GM18909 (cell line): ENCODE measurements at regions not wholly inside any gene's neighbourhood (a gene's known extent, or its start where the extent isn't known, plus 50 kb on each side); places are given as distances from the start of the nearest gene placed in this dataset.
"Not testable (repeated sequence)": the region's sequence is repeated elsewhere in the genome, so short reads cannot be mapped to it uniquely, and the experiment has no call there.

Experiments
- ATAC-seq: cut with Tn5 transposase; IDR thresholded peaks from one replicate; pipeline ENCODE4 v1.9.1; 2021; ENCODE audit warnings: mild to moderate bottlenecking; ENCODE audit not compliant: unreplicated experiment, poor library complexity

- ATAC-seq: peak; percentile 99
These were observed 225.3 kb upstream of the EPHA3 start for GRCh38 chr3:88882121-88882520.

- not testable (repeated sequence) for ATAC-seq
These were observed 220.8 kb upstream of the EPHA3 start for GRCh38 chr3:88886624-88887023.

- ATAC-seq: no peak
These were observed 211.4 kb upstream of the EPHA3 start for GRCh38 chr3:88896026-88896425.

- ATAC-seq: no peak
These were observed 195.0 kb upstream of the EPHA3 start for GRCh38 chr3:88912294-88912877.

GRCh38 chr3:88918841-88919240 lies 188.6 kb upstream of the EPHA3 start:
- no peak for ATAC-seq

GRCh38 chr3:88921986-88922385 lies 185.4 kb upstream of the EPHA3 start:
- ATAC-seq: no peak

GRCh38 chr3:88926221-88926620 lies 181.2 kb upstream of the EPHA3 start:
- no peak for ATAC-seq

- ATAC-seq: no peak
These were observed 176.8 kb upstream of the EPHA3 start for GRCh38 chr3:88930611-88931010.

- no peak for ATAC-seq
These were observed 170.6 kb upstream of the EPHA3 start for GRCh38 chr3:88936831-88937230.

- no peak for ATAC-seq
These were observed 167.1 kb upstream of the EPHA3 start for GRCh38 chr3:88940296-88940695.

- ATAC-seq: no peak
These were observed 160.4 kb upstream of the EPHA3 start for GRCh38 chr3:88947013-88947412.

GRCh38 chr3:88954853-88955252 lies 152.6 kb upstream of the EPHA3 start:
- no peak for ATAC-seq

GRCh38 chr3:88955274-88955673 lies 152.1 kb upstream of the EPHA3 start:
- ATAC-seq: no peak

GRCh38 chr3:88957711-88958439 lies 149.5 kb upstream of the EPHA3 start:
- ATAC-seq: no peak

- no peak for ATAC-seq
These were observed 147.4 kb upstream of the EPHA3 start for GRCh38 chr3:88960019-88960418.

- ATAC-seq: no peak
These were observed 144.4 kb upstream of the EPHA3 start for GRCh38 chr3:88963003-88963402.

GRCh38 chr3:88979760-88980159 lies 127.7 kb upstream of the EPHA3 start:
- ATAC-seq: no peak

- no peak for ATAC-seq
These were observed 124.0 kb upstream of the EPHA3 start for GRCh38 chr3:88983458-88983857.

- ATAC-seq: no peak
These were observed 123.2 kb upstream of the EPHA3 start for GRCh38 chr3:88984256-88984655.

- ATAC-seq: no peak
These were observed 122.6 kb upstream of the EPHA3 start for GRCh38 chr3:88984832-88985231.

- no peak for ATAC-seq
These were observed 121.9 kb upstream of the EPHA3 start for GRCh38 chr3:88985491-88985890.

- no peak for ATAC-seq
These were observed 120.6 kb upstream of the EPHA3 start for GRCh38 chr3:88986834-88987233.
